ENCODE measurements at regions not wholly inside any gene's neighbourhood (a gene's known extent, or its start where the extent isn't known, plus 50 kb on each side); places are given as distances from the start of the nearest gene placed in this dataset.

DNA sequence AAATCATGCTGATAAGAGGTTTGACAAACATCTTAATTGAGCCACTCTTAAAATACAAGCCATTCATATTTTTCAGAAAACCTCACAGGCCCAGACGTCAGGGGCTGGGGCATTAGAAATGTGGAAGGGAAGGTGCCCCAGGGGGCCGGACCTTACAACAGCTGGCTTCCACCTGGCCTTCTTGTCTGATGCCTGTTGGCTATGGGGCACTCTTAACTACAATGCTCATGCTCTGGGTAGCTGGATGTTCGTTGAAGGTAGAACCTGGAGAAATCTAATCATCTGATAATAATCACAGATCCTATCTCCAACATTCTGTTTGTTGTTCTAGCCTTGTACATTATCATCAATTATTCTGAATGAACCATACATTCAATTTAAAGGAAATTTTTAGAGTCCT is 156.9 kb upstream of the SOX11 start:
- TF ChIP-seq CTCF (conservative IDR thresholded peaks at IDR 0.05) (no peak), ZFX (IDR thresholded peaks at IDR 0.05) (no peak)

Data from C4-2B (cell line).